Brain pericyte (primary cell): ENCODE measurements at regions not wholly inside any gene's neighbourhood (a gene's known extent, or its start where the extent isn't known, plus 50 kb on each side); places are given as distances from the start of the nearest gene placed in this dataset.

Experiments
- DNase-seq: peaks from one replicate; pipeline ENCODE4 v3.0.0-alpha.2; 2012; ENCODE audit warnings: low read depth, low spot score

- no peak for DNase-seq
These were observed 83.5 kb upstream of the INSIG1 start for GRCh38 chr7:155213955-155214740.

GRCh38 chr7:155215576-155216325, 81.9 kb upstream of the INSIG1 start:
- no peak for DNase-seq

GRCh38 chr7:155216475-155217272, 81.0 kb upstream of the INSIG1 start:
- DNase-seq: no peak

GRCh38 chr7:155217634-155218033, 80.0 kb upstream of the INSIG1 start:
- DNase-seq: no peak

GRCh38 chr7:155218276-155219153, 79.2 kb upstream of the INSIG1 start:
- DNase-seq: no peak

- no peak for DNase-seq
These were observed 78.5 kb upstream of the INSIG1 start for GRCh38 chr7:155219154-155219531.

GRCh38 chr7:155219947-155220769, 77.5 kb upstream of the INSIG1 start:
- DNase-seq: no peak

GRCh38 chr7:155220903-155221302, 76.8 kb upstream of the INSIG1 start:
- no peak for DNase-seq

- no peak for DNase-seq
These were observed 76.1 kb upstream of the INSIG1 start for GRCh38 chr7:155221547-155221946.

- DNase-seq: no peak
These were observed 75.6 kb upstream of the INSIG1 start for GRCh38 chr7:155222061-155222460.

- no peak for DNase-seq
These were observed 75.1 kb upstream of the INSIG1 start for GRCh38 chr7:155222573-155222972.

- no peak for DNase-seq
These were observed 74.7 kb upstream of the INSIG1 start for GRCh38 chr7:155223021-155223420.

- DNase-seq: no peak
These were observed 74.2 kb upstream of the INSIG1 start for GRCh38 chr7:155223503-155223902.

- DNase-seq: no peak
These were observed 73.4 kb upstream of the INSIG1 start for GRCh38 chr7:155224116-155224811.

GRCh38 chr7:155225095-155225494, 72.6 kb upstream of the INSIG1 start:
- no peak for DNase-seq

GRCh38 chr7:155225516-155225915, 72.2 kb upstream of the INSIG1 start:
- DNase-seq: no peak

- DNase-seq: no peak
These were observed 71.2 kb upstream of the INSIG1 start for GRCh38 chr7:155226261-155227003.

- no peak for DNase-seq
These were observed 70.5 kb upstream of the INSIG1 start for GRCh38 chr7:155227004-155227787.
